Stimulated activated CD8-positive, alpha-beta memory T cell treated with anti-CD3 and anti-CD28 coated beads, Interleukin-7, amount 100 ng/mL, for 48 hours (primary cell): ENCODE measurements at regions not wholly inside any gene's neighbourhood (a gene's known extent, or its start where the extent isn't known, plus 50 kb on each side); places are given as distances from the start of the nearest gene placed in this dataset.
A peak's percentile ranks its signal among the peaks of the same experiment; 100 is the strongest.
"Not testable (repeated sequence)": the region's sequence is repeated elsewhere in the genome, so short reads cannot be mapped to it uniquely, and the experiment has no call there.

ENCODE experiments used
- DNase-seq, 2 donors: peaks; one replicate each; pipeline ENCODE4 v3.0.0-alpha.2; 2020; ENCODE audit warnings: low read depth in 1 of 2; ENCODE audit errors: extremely low read depth in 1 of 2

DNA sequence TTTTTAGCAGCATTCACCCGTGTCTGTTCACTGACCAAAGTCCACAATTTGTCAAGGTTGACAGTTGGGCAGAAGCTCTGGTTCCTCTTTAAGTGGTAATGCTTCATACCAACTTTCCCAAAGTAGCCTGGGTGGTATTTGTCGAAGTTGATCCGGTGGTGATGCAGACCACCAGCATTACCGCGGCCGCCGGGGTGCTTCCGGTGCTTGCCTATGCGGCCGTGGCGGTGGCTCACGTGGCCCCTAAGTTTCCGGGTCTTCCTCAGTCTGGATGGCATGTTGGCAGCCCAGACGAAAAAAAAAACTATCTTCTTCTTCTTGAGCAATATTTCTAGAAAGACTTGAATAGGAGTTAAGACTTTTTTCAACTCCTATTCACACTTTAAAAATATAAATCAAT is 151.4 kb upstream of the RGS17 start:
- DNase-seq: not testable (repeated sequence)

DNA sequence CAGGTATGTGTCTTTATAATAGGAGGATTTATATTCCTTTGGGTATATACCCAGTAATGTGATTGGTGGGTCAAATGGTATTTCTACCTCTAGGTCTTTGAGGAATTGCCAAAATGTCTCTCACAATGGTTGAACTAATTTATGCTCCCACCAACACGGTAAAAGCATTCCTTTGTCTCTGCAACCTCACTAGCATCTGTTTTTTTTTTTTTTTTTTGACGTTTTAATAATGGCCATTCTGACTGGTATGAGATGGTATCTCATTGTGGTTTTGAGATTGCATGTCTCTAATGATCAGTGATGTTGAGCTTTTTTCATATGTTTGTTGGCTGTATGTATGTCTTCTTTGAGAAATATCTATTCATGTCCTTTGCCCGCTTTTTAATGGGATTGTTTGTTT is 144.9 kb upstream of the RGS17 start:
- no peak for DNase-seq

DNA sequence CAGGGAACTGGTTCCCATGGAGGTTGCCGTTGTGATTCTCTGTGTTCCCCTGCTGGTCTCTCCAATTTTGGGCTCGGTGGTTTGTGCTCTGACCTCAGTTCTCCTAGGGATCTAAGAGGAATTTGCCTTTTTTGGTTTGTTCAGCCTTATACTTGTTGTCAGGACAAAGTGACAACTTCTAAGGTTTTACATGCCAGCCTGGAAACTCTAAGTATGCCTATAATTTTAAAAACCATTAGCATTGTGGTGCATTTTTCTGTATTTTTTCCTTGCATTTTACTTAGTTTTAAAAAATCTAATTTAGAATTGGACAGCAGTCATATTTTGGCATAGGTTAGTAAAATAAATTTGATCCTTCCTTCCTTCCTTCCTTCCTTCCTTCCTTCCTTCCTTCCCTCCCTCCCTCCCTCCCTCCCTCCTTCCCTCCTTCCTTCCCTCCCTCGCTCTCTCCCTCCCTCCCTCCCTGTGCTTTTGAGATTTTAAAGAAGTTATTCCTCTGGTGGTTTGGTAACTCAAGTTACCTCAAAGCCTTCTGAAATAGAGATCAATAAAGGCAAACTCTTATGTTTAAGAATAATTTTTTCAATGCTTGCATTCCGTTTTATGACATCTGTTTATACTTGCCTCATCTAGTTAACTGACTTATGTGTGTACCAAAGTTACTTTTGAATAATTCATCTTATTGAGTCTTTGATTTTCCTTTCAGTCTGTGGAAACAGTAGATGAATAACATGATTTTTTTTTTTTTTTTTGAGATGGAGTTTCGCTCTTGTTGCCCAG is 141.3 kb upstream of the RGS17 start:
- no peak for DNase-seq

DNA sequence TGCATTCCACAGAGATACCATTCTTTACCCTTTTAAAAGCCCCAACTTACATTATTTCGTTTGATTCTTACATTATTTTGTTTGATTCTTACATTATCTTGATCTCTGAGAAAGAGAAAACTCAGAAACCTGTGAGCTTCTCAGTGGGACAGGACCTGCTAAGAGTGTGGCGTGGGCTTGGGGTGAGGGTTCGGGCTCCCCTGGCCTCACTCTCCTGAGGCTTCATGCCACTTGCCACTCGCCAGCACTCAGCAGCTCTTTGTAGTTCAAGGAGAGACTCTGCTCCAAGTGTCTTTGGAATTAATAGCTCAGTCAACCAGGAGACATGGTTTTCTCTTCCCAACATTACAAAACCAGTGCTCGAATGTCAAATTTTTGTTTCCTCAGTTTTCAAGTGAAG is 132.4 kb upstream of the RGS17 start:
- no peak for DNase-seq

DNA sequence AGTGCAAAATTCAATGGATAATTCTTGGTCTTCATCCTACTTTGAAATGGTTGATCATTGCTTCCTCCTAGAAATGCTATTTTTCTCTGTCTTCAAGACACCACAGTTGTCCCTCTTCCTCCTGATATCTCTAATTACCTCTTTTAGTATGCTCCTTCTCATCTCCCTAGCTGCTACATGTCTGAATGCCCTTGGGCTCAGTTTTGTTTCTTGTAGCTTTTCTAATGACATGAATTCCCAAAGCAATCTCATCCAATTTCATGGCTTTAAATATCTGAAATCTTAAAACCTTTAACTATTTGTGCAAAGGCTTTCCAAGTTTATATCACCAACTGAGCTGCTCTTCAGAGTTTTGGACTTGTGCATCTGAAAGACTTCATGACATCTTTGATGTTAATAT is 120.2 kb upstream of the RGS17 start:
- no peak for DNase-seq

DNA sequence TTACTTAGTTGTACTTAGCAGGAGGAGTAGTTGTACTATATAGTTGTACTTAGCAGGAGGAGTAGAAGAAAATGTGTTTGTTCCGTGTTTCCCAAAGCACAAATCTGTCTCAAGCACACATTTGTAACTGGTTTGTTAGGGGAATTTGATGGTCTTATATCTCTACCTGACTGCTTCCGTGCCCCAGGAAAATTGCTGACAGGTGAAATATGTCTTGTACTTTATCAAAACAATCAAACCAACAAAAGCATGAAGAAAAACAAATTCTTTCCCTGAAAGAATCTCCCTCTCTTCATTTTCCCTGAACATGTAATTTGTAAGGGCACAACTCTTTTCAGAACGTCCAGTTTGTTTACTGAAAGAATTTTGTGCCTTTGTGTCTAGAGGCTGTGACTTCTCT is 106.6 kb upstream of the RGS17 start:
- no peak for DNase-seq

DNA sequence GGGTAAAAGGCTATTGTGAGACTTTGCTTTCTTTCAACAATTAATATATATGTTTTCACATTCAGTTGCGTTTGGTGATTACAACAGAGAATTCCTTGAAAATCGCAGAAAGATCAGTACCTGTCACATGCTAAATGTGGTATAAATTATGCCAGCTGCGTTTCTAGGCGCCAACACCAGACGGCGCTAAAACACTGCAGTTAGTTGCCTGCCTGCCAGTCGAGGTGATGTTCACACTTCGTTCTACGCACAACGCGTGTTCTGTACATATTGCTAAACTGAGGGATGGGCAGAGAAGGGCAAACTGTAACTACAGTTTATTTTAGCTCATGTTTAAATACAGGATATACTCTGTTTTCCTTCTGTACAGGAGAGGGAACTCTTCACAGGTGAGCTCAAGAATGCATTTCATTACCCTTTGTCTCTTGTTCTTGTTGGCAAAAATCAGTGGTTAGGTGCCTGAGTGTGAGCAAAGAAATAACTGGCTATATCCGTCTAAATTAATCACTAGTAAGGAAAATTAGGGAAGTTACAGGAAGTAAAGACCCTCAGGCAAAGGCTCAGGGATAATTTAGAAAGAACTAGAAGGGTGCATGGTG is 100.1 kb upstream of the RGS17 start:
- DNase-seq: peak in 1 of 2 donors; percentile 1

DNA sequence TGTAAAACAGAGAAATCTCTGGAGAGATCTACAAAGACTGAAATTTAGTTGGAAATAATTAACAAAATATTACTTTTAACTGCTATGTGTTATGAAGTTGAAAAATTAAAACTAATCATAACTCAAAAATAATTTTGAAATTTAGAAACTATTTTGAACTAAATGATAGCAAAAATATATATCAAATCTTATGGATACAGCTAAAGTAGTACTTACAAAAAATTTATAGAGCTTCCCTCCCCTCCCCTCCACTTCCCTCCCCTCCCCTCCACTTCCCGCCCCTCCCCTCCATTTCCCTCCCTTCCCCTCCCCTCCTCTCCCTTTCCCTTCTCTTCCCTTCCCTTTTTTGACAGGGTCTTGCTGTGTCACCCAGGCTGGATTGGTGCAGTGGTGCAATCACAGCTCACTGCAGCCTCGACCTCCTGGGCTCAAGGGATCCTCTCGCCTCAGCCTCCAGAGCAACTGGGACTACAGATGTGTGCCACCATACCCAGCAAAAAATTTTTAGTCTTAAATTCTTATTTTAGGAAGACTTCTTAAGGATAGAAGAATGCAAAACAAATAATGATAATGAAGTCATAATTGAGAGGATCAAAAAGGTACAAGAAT is 87.2 kb upstream of the RGS17 start:
- no peak for DNase-seq

DNA sequence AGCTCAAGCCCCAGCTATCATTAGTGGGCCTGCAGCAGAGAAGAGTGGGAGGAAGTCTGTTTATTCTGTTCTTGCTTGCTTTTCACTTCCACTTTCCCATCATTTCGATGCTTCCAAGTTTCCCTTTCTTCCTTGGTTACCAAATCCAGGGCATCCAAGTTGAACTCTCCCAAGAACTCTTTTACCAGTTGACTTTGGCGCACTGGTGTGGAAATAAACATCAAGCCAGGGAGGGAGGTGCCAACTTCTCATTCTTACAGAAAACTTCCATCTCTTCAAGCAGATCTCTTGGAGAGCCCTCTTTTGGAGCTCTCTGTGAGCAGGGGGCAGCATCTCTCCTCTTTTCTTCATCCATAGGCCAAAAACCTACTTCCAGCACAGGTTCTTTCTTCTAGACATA is 85.7 kb upstream of the RGS17 start:
- no peak for DNase-seq

DNA sequence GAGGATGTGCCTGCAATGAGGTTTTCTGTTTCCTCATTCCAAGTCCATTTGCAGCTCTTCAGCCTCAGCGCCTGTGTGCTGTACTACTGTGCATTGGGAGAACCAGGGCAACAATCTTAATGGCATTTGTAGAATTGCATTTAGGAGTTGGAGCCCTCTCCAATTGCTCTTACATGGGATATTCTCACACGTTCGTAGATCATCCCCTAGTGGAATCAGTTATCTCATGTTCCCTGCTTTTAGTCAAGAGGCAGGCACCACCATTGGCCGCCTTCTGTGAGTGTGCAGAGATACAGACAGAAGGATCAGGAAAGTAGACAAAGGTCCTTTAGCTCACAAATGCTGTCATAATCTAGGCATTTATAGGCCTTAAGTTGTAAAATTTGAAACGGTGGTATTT is 84.2 kb upstream of the RGS17 start:
- no peak for DNase-seq

DNA sequence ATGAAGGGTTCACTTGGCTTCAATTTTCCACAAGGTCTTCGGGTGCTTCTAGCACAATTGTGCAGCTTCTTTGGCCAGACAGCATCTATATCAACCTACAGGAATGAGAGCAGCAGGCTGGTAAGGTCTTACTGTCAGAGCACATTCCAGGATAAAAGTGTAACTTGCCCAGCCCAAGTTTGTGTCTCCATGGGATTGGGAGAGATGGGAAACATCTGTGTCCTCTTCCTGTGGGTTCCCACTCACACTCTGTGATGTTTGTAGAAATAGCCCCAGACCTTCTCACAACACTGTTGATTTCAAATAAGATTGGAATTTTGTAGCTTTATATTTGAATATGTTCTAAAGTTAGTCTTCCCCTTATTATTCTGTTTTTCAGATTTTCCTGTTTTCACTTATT is 83.4 kb upstream of the RGS17 start:
- DNase-seq: no peak

DNA sequence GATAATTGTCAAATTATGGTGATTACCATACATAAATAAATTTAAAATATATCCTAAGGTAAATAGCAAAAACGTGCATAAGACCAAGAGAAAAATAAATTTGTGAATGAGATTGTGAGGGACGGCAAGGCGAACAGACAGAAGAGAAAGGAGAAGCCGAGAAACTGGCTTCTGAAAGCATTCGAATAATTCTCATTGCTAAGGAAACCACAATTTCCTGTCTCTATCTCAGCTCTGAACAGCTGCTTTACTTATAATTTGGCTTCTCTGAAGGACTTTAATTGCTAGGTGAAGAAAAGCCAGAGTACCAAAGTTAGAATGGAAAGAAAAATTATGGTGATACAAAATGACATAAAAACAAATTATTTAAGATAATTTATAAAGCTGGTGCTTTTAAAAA is 79.0 kb upstream of the RGS17 start:
- DNase-seq: no peak

DNA sequence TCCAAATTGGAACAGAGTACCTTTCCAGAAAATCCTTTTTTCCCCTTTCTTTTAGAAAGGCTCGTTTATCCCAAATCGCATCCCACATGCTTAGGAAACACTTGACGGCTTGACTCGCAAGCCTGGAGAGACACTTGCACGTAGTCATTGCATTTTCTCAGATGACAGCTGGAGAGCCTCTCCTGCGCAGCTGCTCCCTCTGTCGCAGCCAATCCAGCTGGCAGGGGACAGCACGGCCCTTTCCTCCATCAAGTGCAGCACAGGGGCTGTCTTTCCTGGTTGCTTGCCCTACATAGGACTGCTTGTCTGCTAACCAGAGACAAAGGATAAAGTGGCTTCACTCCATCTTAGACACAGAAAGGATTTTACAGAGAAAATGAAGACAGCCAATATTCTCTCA is 77.6 kb upstream of the RGS17 start:
- DNase-seq: no peak

DNA sequence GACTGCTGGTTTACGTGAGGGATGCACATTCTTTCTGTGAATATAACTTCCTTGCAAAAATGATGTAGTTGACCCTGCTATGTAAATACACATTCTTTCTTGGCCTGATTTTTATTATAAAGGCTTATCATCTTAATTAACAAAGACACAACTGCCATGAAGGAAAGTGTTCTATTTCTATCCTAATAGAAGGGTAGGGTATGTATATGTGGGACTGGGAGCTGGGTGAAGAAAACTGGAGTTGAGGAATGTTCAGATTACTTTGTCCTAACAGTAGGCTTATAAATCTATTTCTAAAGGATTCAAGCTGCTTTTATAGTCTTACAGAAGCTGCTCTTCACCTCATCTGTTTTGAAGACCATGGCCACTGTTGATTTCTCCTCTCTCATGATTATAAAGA is 76.5 kb upstream of the RGS17 start:
- DNase-seq: no peak

DNA sequence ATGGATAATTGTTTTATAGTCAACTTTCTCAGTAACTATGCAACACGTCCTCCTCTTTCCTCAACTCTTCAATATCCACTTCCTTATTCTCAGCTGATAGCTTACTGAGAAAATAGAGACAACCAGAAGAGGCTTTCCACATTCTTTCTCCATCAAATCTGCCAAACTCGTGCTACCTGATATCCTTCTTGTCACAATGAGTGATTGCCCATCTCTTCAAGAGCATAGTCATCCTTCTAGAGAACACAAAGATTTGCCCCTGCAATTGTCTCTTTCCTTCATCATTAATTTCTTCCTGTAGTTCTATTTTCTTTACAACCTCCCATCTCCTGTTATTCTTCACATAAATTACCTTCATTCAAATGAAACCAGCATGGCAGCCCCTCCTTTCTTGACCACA is 75.9 kb upstream of the RGS17 start:
- DNase-seq: no peak

DNA sequence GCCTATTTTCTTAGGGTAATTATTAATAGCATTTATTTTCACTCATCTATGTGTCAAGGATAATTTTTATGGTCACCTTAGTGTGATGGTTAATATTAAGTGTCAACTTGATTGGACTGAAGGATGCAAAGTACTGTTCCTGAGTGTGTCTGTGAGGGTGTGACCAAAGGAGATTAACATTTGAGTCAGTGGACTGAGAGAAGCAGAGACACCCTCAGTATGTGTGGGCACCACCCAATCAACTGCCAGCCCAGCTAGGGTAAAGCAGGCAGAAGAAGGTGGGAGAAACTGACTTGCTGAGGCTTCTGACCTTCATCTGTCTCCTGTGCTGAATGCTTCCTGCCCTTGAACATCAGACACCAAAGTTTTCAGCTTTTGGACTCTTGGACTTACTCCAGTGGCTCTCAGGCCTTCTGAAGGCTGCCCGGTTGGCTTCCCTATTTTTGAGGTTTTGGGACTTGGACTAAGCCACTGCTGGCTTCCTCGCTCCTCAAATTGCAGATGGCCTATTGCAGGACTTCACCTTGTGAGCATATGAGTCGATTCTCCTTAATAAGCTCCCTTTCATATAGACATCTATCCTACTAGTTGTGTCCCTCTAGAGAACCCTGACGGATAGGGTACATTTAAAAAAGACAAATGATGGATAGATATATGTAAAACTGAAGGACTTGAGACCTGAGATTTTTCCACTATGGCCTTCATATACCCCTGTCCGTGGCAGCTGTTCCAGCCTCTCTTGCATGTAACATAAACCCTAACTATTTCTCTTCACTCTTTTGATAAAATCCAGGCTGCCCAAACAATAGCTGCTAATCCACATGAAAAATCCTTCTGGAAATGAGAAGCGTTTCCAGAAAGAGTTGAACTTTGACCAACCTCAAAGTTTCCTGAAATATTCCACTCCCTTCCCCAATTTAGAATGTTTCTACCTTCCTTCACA is 62.1 kb upstream of the RGS17 start:
- no peak for DNase-seq

DNA sequence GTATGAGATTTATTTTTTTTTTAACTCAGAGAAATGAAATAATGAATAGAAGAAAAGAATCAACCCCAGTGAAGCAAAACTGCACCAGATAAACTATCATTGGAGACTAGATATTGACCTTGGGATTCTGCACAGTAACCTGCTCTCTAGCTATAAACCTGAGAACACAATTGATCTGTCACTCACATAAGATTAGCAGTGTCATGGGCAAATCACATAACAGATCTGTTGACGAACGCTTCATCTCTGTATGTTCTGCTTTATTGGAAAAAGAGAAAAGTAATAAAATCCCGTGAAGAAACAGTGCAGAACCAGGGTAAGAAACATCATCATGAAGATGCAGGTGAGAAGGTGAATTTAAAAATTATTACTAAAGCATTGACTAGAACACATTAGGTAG is 52.8 kb upstream of the RGS17 start:
- no peak for DNase-seq
